ENCODE measurements at regions not wholly inside any gene's neighbourhood (a gene's known extent, or its start where the extent isn't known, plus 50 kb on each side); places are given as distances from the start of the nearest gene placed in this dataset.

DNA sequence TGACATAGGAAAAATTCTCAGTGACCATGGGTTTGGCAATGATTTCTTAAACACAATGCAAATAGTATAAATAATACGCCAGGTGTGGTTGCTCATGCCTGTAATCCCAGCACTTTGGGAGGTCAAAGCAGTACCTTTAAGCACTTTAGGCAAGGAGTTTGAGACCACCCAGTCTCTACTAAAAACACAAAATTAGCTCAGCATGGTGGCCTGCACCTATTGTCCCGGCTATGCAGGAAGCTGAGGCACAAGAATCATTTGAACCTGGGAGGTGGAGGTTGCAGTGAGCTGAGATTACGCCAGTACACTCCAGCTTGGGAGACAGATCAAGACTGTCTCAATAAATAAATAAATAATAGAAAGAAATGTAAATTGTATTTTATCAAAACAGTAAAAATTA is 356.5 kb upstream of the SLITRK6 start:
- WGBS, 2 donors (ENCODE audit: extremely low coverage in 2 of 2, insufficient read length in 2 of 2, insufficient replicate concordance in 1 of 2), result no CpG with 5 or more reads among the region's 3 CpGs
- Histone ChIP-seq H2BK12ac (ENCODE audit: low read length) (no peak overlapping the region), H4K91ac (ENCODE audit: low read depth, low read length, poor library complexity) (no peak overlapping the region), H3K4me2 (ENCODE audit: insufficient read depth, low read length, poor library complexity, severe bottlenecking) (no peak overlapping the region), H4K8ac (ENCODE audit: low read depth, low read length) (no peak overlapping the region), H2BK120ac (ENCODE audit: low read depth, low read length) (no peak overlapping the region), H3K4me1 (ENCODE audit: control insufficient read depth in 2 of 2, insufficient read depth in 1 of 2, low read depth in 1 of 2, low read length in 2 of 2) (no peaks in the 10 kb centered on the region), H2BK15ac (ENCODE audit: low read length) (no peak overlapping the region), H3K27ac (replicated peaks; ENCODE audit: low read length) (no peak overlapping the region), H2BK5ac (ENCODE audit: low read length) (no peak overlapping the region), H3K23ac (ENCODE audit: low read depth, low read length, poor library complexity) (no peak overlapping the region), H3K4me3 (ENCODE audit: low read length in 2 of 2) (no peak overlapping the region), H3K9ac (ENCODE audit: low read depth, low read length, poor library complexity) (no peak overlapping the region), H3K9me3 (replicated peaks in 1 of 2; ENCODE audit: control insufficient read depth in 2 of 2, insufficient read depth in 1 of 2, low read depth in 1 of 2, low read length in 2 of 2) (no peaks in the 10 kb centered on the region), H2AFZ (ENCODE audit: low read length) (no peak overlapping the region), H3K14ac (ENCODE audit: low read length) (no peak overlapping the region), H3K79me1 (ENCODE audit: low read depth, low read length) (no peaks in the 10 kb centered on the region), H3K36me3 (replicated peaks in 1 of 2; ENCODE audit: control insufficient read depth in 2 of 2, insufficient read depth in 2 of 2, low read length in 2 of 2) (no peaks in the 10 kb centered on the region), H2AK5ac (ENCODE audit: low read depth, low read length) (no peak overlapping the region), H3K27me3 (ENCODE audit: control insufficient read depth in 3 of 3, insufficient read depth in 3 of 3, low read depth in 1 of 3, low read length in 3 of 3) (no peaks in the 10 kb centered on the region), H3K4ac (ENCODE audit: low read length) (no peak overlapping the region), H3K18ac (ENCODE audit: low read length) (no peak overlapping the region)
- DNase-seq (ENCODE audit: low spot score), result no peak

- Histone ChIP-seq H4K8ac (ENCODE audit: low read depth, low read length) (no peak overlapping the region), H3K27ac (replicated peaks; ENCODE audit: low read length) (no peak overlapping the region), H3K4ac (ENCODE audit: low read length) (no peak overlapping the region), H3K79me1 (ENCODE audit: low read depth, low read length) (no peaks in the 10 kb centered on the region), H2BK120ac (ENCODE audit: low read depth, low read length) (no peak overlapping the region), H3K4me3 (ENCODE audit: low read length in 2 of 2) (no peak overlapping the region), H3K27me3 (ENCODE audit: control insufficient read depth in 3 of 3, insufficient read depth in 3 of 3, low read depth in 1 of 3, low read length in 3 of 3) (no peaks in the 10 kb centered on the region), H2AFZ (ENCODE audit: low read length) (no peak overlapping the region), H3K36me3 (replicated peaks in 1 of 2; ENCODE audit: control insufficient read depth in 2 of 2, insufficient read depth in 2 of 2, low read length in 2 of 2) (no peaks in the 10 kb centered on the region), H3K4me1 (ENCODE audit: control insufficient read depth in 2 of 2, insufficient read depth in 1 of 2, low read depth in 1 of 2, low read length in 2 of 2) (no peaks in the 10 kb centered on the region), H3K4me2 (ENCODE audit: insufficient read depth, low read length, poor library complexity, severe bottlenecking) (no peak overlapping the region), H3K14ac (ENCODE audit: low read length) (no peak overlapping the region), H4K91ac (ENCODE audit: low read depth, low read length, poor library complexity) (no peak overlapping the region), H3K9ac (ENCODE audit: low read depth, low read length, poor library complexity) (no peak overlapping the region), H3K23ac (ENCODE audit: low read depth, low read length, poor library complexity) (no peak overlapping the region), H3K9me3 (replicated peaks in 1 of 2; ENCODE audit: control insufficient read depth in 2 of 2, insufficient read depth in 1 of 2, low read depth in 1 of 2, low read length in 2 of 2) (no peaks in the 10 kb centered on the region), H3K18ac (ENCODE audit: low read length) (no peak overlapping the region), H2AK5ac (ENCODE audit: low read depth, low read length) (no peak overlapping the region), H2BK15ac (ENCODE audit: low read length) (no peak overlapping the region), H2BK12ac (ENCODE audit: low read length) (no peak overlapping the region), H2BK5ac (ENCODE audit: low read length) (no peak overlapping the region)
- DNase-seq (ENCODE audit: low spot score), result no peak
- 100% methylated on average over 1 to 2 of the region's 4 CpGs for WGBS, 2 donors (ENCODE audit: extremely low coverage in 2 of 2, insufficient read length in 2 of 2, insufficient replicate concordance in 1 of 2)
Measured at GRCh38 chr13:86142080-86142479, 342.9 kb upstream of the SLITRK6 start.

DNA sequence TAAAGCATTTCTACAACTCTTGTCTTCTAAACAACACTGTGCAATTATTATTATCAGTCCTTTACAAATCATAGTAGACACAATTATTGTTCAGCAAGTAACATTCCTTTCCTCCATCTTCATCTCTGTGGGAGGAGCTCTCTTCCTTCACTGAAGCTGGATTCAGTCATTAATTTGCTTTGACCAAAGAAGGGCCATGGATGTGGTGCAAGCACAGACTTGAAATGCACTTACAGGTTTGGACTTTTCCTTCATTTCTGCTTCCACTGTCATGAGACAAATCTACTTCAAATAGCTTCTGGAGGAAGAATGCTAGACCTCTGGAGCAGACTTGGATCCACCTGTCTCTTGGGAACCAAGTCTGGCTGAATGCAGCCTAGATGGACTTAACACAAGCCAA is 336.6 kb upstream of the SLITRK6 start:
- Histone ChIP-seq H3K79me1 (ENCODE audit: low read depth, low read length) (no peaks in the 10 kb centered on the region), H2BK120ac (ENCODE audit: low read depth, low read length) (no peak overlapping the region), H3K4me3 (ENCODE audit: low read length in 2 of 2) (no peak overlapping the region), H3K4me2 (ENCODE audit: insufficient read depth, low read length, poor library complexity, severe bottlenecking) (no peak overlapping the region), H2BK5ac (ENCODE audit: low read length) (no peak overlapping the region), H3K9me3 (replicated peaks in 1 of 2; ENCODE audit: control insufficient read depth in 2 of 2, insufficient read depth in 1 of 2, low read depth in 1 of 2, low read length in 2 of 2) (no peaks in the 10 kb centered on the region), H2BK12ac (ENCODE audit: low read length) (no peak overlapping the region), H3K36me3 (replicated peaks in 1 of 2; ENCODE audit: control insufficient read depth in 2 of 2, insufficient read depth in 2 of 2, low read length in 2 of 2) (no peaks in the 10 kb centered on the region), H3K4me1 (ENCODE audit: control insufficient read depth in 2 of 2, insufficient read depth in 1 of 2, low read depth in 1 of 2, low read length in 2 of 2) (no peaks in the 10 kb centered on the region), H3K27me3 (ENCODE audit: control insufficient read depth in 3 of 3, insufficient read depth in 3 of 3, low read depth in 1 of 3, low read length in 3 of 3) (no peaks in the 10 kb centered on the region), H4K8ac (ENCODE audit: low read depth, low read length) (no peak overlapping the region), H3K4ac (ENCODE audit: low read length) (no peak overlapping the region), H3K14ac (ENCODE audit: low read length) (no peak overlapping the region), H2BK15ac (ENCODE audit: low read length) (no peak overlapping the region), H3K9ac (ENCODE audit: low read depth, low read length, poor library complexity) (no peak overlapping the region), H2AK5ac (ENCODE audit: low read depth, low read length) (no peak overlapping the region), H2AFZ (ENCODE audit: low read length) (peak overlapping the region; percentile 14), H3K27ac (replicated peaks; ENCODE audit: low read length) (no peak overlapping the region), H3K23ac (ENCODE audit: low read depth, low read length, poor library complexity) (no peak overlapping the region), H3K18ac (ENCODE audit: low read length) (no peak overlapping the region), H4K91ac (ENCODE audit: low read depth, low read length, poor library complexity) (no peak overlapping the region)
- no peak for DNase-seq (ENCODE audit: low spot score)

DNA sequence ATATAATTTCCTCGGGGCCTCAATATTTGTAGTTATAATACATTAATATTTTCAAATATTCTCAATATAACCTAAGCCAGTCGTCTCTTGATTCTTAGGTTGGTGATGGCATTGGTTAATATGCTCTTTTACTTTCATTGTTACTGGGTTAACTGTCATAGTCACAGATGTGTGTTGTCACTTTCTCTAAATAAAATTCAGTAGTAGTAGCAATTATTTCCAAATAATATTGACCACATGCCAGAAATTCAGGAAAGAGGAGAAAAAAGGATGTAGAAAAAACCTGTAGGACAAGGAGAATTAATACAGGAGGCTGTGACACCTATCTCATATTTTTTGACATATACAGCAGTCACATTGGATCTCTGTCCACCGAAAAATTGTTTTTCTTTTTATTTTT is 322.7 kb upstream of the SLITRK6 start:
- Histone ChIP-seq H3K79me1 (ENCODE audit: low read depth, low read length) (no peaks in the 10 kb centered on the region), H3K9me3 (replicated peaks in 1 of 2; ENCODE audit: control insufficient read depth in 2 of 2, insufficient read depth in 1 of 2, low read depth in 1 of 2, low read length in 2 of 2) (no peaks in the 10 kb centered on the region), H3K23ac (ENCODE audit: low read depth, low read length, poor library complexity) (no peak overlapping the region), H3K4me3 (ENCODE audit: low read length in 2 of 2) (no peak overlapping the region), H4K8ac (ENCODE audit: low read depth, low read length) (no peak overlapping the region), H2AFZ (ENCODE audit: low read length) (no peak overlapping the region), H3K27me3 (ENCODE audit: control insufficient read depth in 3 of 3, insufficient read depth in 3 of 3, low read depth in 1 of 3, low read length in 3 of 3) (no peaks in the 10 kb centered on the region), H3K36me3 (replicated peaks in 1 of 2; ENCODE audit: control insufficient read depth in 2 of 2, insufficient read depth in 2 of 2, low read length in 2 of 2) (no peaks in the 10 kb centered on the region), H3K18ac (ENCODE audit: low read length) (no peak overlapping the region), H2BK120ac (ENCODE audit: low read depth, low read length) (no peak overlapping the region), H3K4ac (ENCODE audit: low read length) (no peak overlapping the region), H3K27ac (replicated peaks; ENCODE audit: low read length) (no peak overlapping the region), H2BK12ac (ENCODE audit: low read length) (no peak overlapping the region), H2BK15ac (ENCODE audit: low read length) (no peak overlapping the region), H3K14ac (ENCODE audit: low read length) (no peak overlapping the region), H3K4me2 (ENCODE audit: insufficient read depth, low read length, poor library complexity, severe bottlenecking) (no peak overlapping the region), H4K91ac (ENCODE audit: low read depth, low read length, poor library complexity) (no peak overlapping the region), H2AK5ac (ENCODE audit: low read depth, low read length) (no peak overlapping the region), H3K4me1 (ENCODE audit: control insufficient read depth in 2 of 2, insufficient read depth in 1 of 2, low read depth in 1 of 2, low read length in 2 of 2) (no peaks in the 10 kb centered on the region), H2BK5ac (ENCODE audit: low read length) (no peak overlapping the region), H3K9ac (ENCODE audit: low read depth, low read length, poor library complexity) (no peak overlapping the region)
- no CpG with 5 or more reads among the region's 3 CpGs for WGBS, 2 donors (ENCODE audit: extremely low coverage in 2 of 2, insufficient read length in 2 of 2, insufficient replicate concordance in 1 of 2)
- DNase-seq (ENCODE audit: low spot score), result no peak
